ENCODE measurements at regions not wholly inside any gene's neighbourhood (a gene's known extent, or its start where the extent isn't known, plus 50 kb on each side); places are given as distances from the start of the nearest gene placed in this dataset.

DNA sequence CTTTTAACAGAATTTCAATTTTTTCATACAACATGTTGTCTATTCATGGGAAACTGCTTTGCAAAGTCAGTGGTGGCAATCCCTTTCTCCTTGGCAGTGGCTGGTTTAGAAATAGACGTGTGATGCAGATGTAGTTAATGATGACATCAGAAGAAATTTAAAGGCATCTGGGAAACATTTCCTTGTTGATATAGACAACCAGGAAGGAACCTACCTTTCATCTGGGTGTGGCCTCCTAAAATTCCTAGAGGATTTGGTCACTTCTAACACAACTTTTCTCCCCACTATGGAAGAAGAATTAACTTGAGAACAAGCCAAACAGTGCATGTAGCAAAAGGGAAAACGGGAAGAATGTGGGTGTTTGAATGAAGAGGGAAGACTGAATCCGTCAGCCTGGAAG lies 102.8 kb downstream of the EFNB2 start:
- TF ChIP-seq, protein P1, sequence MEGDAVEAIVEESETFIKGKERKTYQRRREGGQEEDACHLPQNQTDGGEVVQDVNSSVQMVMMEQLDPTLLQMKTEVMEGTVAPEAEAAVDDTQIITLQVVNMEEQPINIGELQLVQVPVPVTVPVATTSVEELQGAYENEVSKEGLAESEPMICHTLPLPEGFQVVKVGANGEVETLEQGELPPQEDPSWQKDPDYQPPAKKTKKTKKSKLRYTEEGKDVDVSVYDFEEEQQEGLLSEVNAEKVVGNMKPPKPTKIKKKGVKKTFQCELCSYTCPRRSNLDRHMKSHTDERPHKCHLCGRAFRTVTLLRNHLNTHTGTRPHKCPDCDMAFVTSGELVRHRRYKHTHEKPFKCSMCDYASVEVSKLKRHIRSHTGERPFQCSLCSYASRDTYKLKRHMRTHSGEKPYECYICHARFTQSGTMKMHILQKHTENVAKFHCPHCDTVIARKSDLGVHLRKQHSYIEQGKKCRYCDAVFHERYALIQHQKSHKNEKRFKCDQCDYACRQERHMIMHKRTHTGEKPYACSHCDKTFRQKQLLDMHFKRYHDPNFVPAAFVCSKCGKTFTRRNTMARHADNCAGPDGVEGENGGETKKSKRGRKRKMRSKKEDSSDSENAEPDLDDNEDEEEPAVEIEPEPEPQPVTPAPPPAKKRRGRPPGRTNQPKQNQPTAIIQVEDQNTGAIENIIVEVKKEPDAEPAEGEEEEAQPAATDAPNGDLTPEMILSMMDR (conservative IDR thresholded peaks at IDR 0.05; ENCODE audit: low read length): no peak
- no peak for TF ChIP-seq EZH2phosphoT487 (IDR thresholded peaks at IDR 0.05; ENCODE audit: borderline replicate concordance, low read depth, low read length)

All from OCI-LY7 (cell line).